ENCODE measurements at regions not wholly inside any gene's neighbourhood (a gene's known extent, or its start where the extent isn't known, plus 50 kb on each side); places are given as distances from the start of the nearest gene placed in this dataset.

- TF ChIP-seq ZNF263 (CRISPR knock-in tag; IDR thresholded peaks at IDR 0.05; ENCODE audit: borderline replicate concordance) (no peak), ZNF282 (CRISPR knock-in tag; IDR thresholded peaks at IDR 0.05) (no peak), ZNF23 (CRISPR knock-in tag; IDR thresholded peaks at IDR 0.05) (no peak), ZNF324 (CRISPR knock-in tag; IDR thresholded peaks at IDR 0.05) (no peak), SMAD1 (IDR thresholded peaks at IDR 0.05; ENCODE audit: low read depth, low read length, partially characterized antibody) (no peak), ZBTB49 (CRISPR knock-in tag; IDR thresholded peaks at IDR 0.05; ENCODE audit: borderline replicate concordance) (no peak), POU5F1 (IDR thresholded peaks at IDR 0.05; ENCODE audit: borderline replicate concordance, low read depth, low read length, partially characterized antibody) (no peak), TAF15 (IDR thresholded peaks at IDR 0.05; ENCODE audit: low read depth, low read length) (no peak), ZNF707 (CRISPR knock-in tag; conservative IDR thresholded peaks at IDR 0.05) (no peak)
Measured at GRCh38 chr2:207240649-207241048, 74.9 kb upstream of the KLF7 start (continued).

- ChIA-PET POLR2A (no interaction called here), CTCF (ENCODE audit: low intra/inter-chr PET ratio) (no interaction called here)
- H2AFZ ChIP-seq (ENCODE audit: low read depth, low read length), result no peak overlapping the region
- H3K9ac ChIP-seq (ENCODE audit: insufficient read depth in 1 of 2, low read depth in 2 of 2, low read length in 2 of 2), result no peak overlapping the region
- H3K27me3 ChIP-seq (ENCODE audit: control insufficient read depth in 2 of 2, insufficient read depth in 2 of 2, low read length in 2 of 2), result no peaks in the 10 kb centered on the region
- peaks cover 0 to 6% of the 10 kb centered on the region in 2 experiments; a peak in 3 of 5 replicates for H3K4me1 ChIP-seq (replicated peaks in 1 of 2; ENCODE audit: control insufficient read depth in 2 of 2, insufficient read depth in 2 of 2, low read length in 2 of 2)
- H3K4me2 ChIP-seq (ENCODE audit: insufficient read depth, low read length), result no peak overlapping the region
- intact Hi-C loops (cut with micrococcal nuclease) (no loop called here), in situ Hi-C loops (cut with MboI) (no loop called here)
- FAIRE-seq, result no peak
- WGBS (ENCODE audit: insufficient coverage, low coverage, missing lambda C conversion rate), result 41% methylated on average over 3 of the region's 3 CpGs
- H3K36me3 ChIP-seq (ENCODE audit: control insufficient read depth, insufficient read depth, low read length), result no peaks in the 10 kb centered on the region
- no peak for DNase-seq (ENCODE audit: extremely low read depth in 1 of 4, low spot score in 3 of 4)
- H4K20me1 ChIP-seq (replicated peaks; ENCODE audit: control insufficient read depth, insufficient read depth, low read length), result no peaks in the 10 kb centered on the region
- no peak for ATAC-seq
- no peak overlapping the region for H3K4me3 ChIP-seq
- H3K79me2 ChIP-seq (ENCODE audit: control insufficient read depth, insufficient read depth, low read length), result no peaks in the 10 kb centered on the region
- no peaks in the 10 kb centered on the region for H3K9me3 ChIP-seq (replicated peaks; ENCODE audit: control insufficient read depth, insufficient read depth, low read depth, low read length)
- no TSS peak for BruUV-seq (replicated peaks)
- no peak overlapping the region for H3K27ac ChIP-seq (ENCODE audit: extremely low read depth, low read depth, low read length)
- H3K9me1 ChIP-seq (ENCODE audit: control insufficient read depth, insufficient read depth, low read length), result no peaks in the 10 kb centered on the region
- TF ChIP-seq BRF1 (IDR thresholded peaks at IDR 0.05; ENCODE audit: borderline replicate concordance, extremely low read depth, insufficient read length), result no peak
- no peak for TF ChIP-seq JUN (IDR thresholded peaks at IDR 0.05; ENCODE audit: borderline replicate concordance, low read depth, low read length)
- no peak for TF ChIP-seq JUN (CRISPR knock-in tag; IDR thresholded peaks at IDR 0.05; ENCODE audit: borderline replicate concordance)
- TF ChIP-seq ZNF184 (CRISPR knock-in tag; IDR thresholded peaks at IDR 0.05), result no peak
- no peak for TF ChIP-seq TCF15 (CRISPR knock-in tag; IDR thresholded peaks at IDR 0.05)
- no peak for TF ChIP-seq FOXK1 (CRISPR knock-in tag; IDR thresholded peaks at IDR 0.05; ENCODE audit: borderline replicate concordance)
- TF ChIP-seq HNRNPH1 (optimal IDR thresholded peaks at IDR 0.05; ENCODE audit: low read depth, low read length), result no peak
- TF ChIP-seq RBM14 (IDR thresholded peaks at IDR 0.05; ENCODE audit: borderline replicate concordance, insufficient read depth, low read depth, low read length), result no peak
- no peak for TF ChIP-seq GABPA (tag; conservative IDR thresholded peaks at IDR 0.05; ENCODE audit: low read depth)
- no peak for TF ChIP-seq ZC3H11A (IDR thresholded peaks at IDR 0.05; ENCODE audit: low read depth, low read length)
- no peak for TF ChIP-seq ZC3H4 (CRISPR knock-in tag; IDR thresholded peaks at IDR 0.05; ENCODE audit: borderline replicate concordance)
- no peak for TF ChIP-seq NR2C2 (CRISPR knock-in tag; IDR thresholded peaks at IDR 0.05)
- no peak for TF ChIP-seq NR2C2 (tag; IDR thresholded peaks at IDR 0.05)
Measured at GRCh38 chr2:207241198-207241597, 75.5 kb upstream of the KLF7 start.

Data from K562 (cell line).